Glomerular endothelial cell (primary cell): ENCODE measurements at regions not wholly inside any gene's neighbourhood (a gene's known extent, or its start where the extent isn't known, plus 50 kb on each side); places are given as distances from the start of the nearest gene placed in this dataset.
"Not testable (repeated sequence)": the region's sequence is repeated elsewhere in the genome, so short reads cannot be mapped to it uniquely, and the experiment has no call there.

Experiments used
- DNase-seq: peaks from one replicate; pipeline ENCODE4 v3.0.0-alpha.2; 2011; ENCODE audit warnings: low read depth, low spot score; ENCODE audit errors: extremely low read depth

GRCh38 chr2:192687015-192687414 lies 492.3 kb upstream of the TMEFF2 start:
- DNase-seq: no peak

- DNase-seq: not testable (repeated sequence)
These were observed 487.8 kb upstream of the TMEFF2 start for GRCh38 chr2:192682511-192682910.

GRCh38 chr2:192675681-192676080 lies 480.9 kb upstream of the TMEFF2 start:
- no peak for DNase-seq

- no peak for DNase-seq
These were observed 474.9 kb upstream of the TMEFF2 start for GRCh38 chr2:192669505-192670091.

- not testable (repeated sequence) for DNase-seq
These were observed 465.8 kb upstream of the TMEFF2 start for GRCh38 chr2:192660555-192660954.

GRCh38 chr2:192657362-192657761 lies 462.6 kb upstream of the TMEFF2 start:
- no peak for DNase-seq

- no peak for DNase-seq
These were observed 461.2 kb upstream of the TMEFF2 start for GRCh38 chr2:192655916-192656315.

- no peak for DNase-seq
These were observed 451.3 kb upstream of the TMEFF2 start for GRCh38 chr2:192645811-192646598.

- DNase-seq: no peak
These were observed 439.8 kb upstream of the TMEFF2 start for GRCh38 chr2:192634557-192634956.

- no peak for DNase-seq
These were observed 433.3 kb upstream of the TMEFF2 start for GRCh38 chr2:192628017-192628416.

GRCh38 chr2:192615105-192615504 lies 420.4 kb upstream of the TMEFF2 start:
- no peak for DNase-seq

- DNase-seq: no peak
These were observed 409.6 kb upstream of the TMEFF2 start for GRCh38 chr2:192604295-192604694.

- DNase-seq: not testable (repeated sequence)
These were observed 403.9 kb upstream of the TMEFF2 start for GRCh38 chr2:192598649-192599048.

GRCh38 chr2:192593561-192593960 lies 398.8 kb upstream of the TMEFF2 start:
- no peak for DNase-seq

GRCh38 chr2:192591617-192592016 lies 396.9 kb upstream of the TMEFF2 start:
- no peak for DNase-seq

GRCh38 chr2:192585418-192585817 lies 390.7 kb upstream of the TMEFF2 start:
- DNase-seq: no peak

- DNase-seq: no peak
These were observed 390.2 kb upstream of the TMEFF2 start for GRCh38 chr2:192584976-192585375.

GRCh38 chr2:192579965-192580700 lies 385.4 kb upstream of the TMEFF2 start:
- DNase-seq: no peak

GRCh38 chr2:192578780-192579179 lies 384.0 kb upstream of the TMEFF2 start:
- no peak for DNase-seq

GRCh38 chr2:192577706-192578105 lies 383.0 kb upstream of the TMEFF2 start:
- DNase-seq: no peak

- no peak for DNase-seq
These were observed 379.8 kb upstream of the TMEFF2 start for GRCh38 chr2:192574552-192574951.

- DNase-seq: no peak
These were observed 376.9 kb upstream of the TMEFF2 start for GRCh38 chr2:192571636-192572035.
